ENCODE measurements at regions not wholly inside any gene's neighbourhood (a gene's known extent, or its start where the extent isn't known, plus 50 kb on each side); places are given as distances from the start of the nearest gene placed in this dataset.

DNA sequence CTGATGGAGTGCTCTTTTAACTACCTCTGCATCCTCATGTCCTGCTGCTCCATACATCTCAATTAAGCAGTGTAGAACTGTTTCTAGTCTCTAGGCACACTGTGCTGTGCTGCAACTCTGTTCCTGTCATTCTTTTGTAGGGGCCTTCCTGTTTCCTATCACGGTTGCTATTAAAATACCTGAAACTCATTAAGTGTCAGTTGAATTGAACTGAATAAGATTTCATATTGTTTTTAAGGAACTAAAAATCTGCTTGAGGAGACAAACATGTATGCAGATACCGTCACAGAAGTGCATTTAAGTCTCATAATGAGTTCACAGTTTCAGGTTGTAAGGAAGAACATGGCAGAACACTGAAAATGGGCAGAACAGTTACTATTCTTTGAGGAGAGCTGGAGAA lies 170.1 kb downstream of the LARP7 start:
- no peak overlapping the region for H3K4me3 ChIP-seq
- no peaks in the 10 kb centered on the region for H3K4me1 ChIP-seq
- DNase-seq (no peak), ATAC-seq (no peak)
- no peak overlapping the region for H3K27ac ChIP-seq
- TF ChIP-seq CTCF (IDR thresholded peaks at IDR 0.05), result no peak
- intact Hi-C loops (cut with DNase I), result no loop called here
- no peaks in the 10 kb centered on the region for H3K27me3 ChIP-seq
- no peaks in the 10 kb centered on the region for H3K36me3 ChIP-seq
- no peaks in the 10 kb centered on the region for H3K9me3 ChIP-seq

- no peak for TF ChIP-seq CTCF (IDR thresholded peaks at IDR 0.05)
- H3K27me3 ChIP-seq, result no peaks in the 10 kb centered on the region
- ATAC-seq (peak; percentile 51), DNase-seq (no peak)
- intact Hi-C loops (cut with DNase I), result no loop called here
- H3K36me3 ChIP-seq, result no peaks in the 10 kb centered on the region
- H3K27ac ChIP-seq, result no peak overlapping the region
- H3K9me3 ChIP-seq, result no peaks in the 10 kb centered on the region
- H3K4me3 ChIP-seq, result no peak overlapping the region
- H3K4me1 ChIP-seq, result no peaks in the 10 kb centered on the region
These were observed 171.1 kb downstream of the LARP7 start for GRCh38 chr4:112808001-112808400.

DNA sequence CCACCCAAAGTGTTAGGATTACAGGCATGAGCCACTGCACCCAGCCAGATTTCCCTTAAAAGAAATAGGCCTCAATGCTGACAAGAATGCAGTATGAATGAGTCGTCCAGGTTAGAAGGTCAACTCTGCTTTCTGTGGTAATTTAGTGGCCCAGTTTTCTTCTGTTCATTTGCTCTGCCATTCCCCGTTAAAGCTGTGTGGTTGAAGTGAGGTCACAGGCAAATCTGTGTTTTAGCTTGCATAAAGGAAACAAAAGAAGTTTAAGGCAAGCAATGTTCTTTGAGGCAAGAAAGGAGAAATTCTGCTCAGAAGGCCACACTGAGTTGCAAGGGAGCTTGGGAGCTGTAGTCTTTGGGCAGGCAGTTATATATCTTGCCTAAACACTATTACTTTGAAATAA lies 176.8 kb downstream of the LARP7 start:
- Histone ChIP-seq H3K4me3 (no peak overlapping the region), H3K9me3 (no peaks in the 10 kb centered on the region), H3K4me1 (no peaks in the 10 kb centered on the region), H3K27me3 (no peaks in the 10 kb centered on the region), H3K36me3 (no peaks in the 10 kb centered on the region), H3K27ac (no peak overlapping the region)
- ATAC-seq (no peak), DNase-seq (no peak)
- TF ChIP-seq CTCF (IDR thresholded peaks at IDR 0.05), result no peak
- intact Hi-C loops (cut with DNase I), result no loop called here

GRCh38 chr4:112817933-112818593 lies 181.1 kb downstream of the LARP7 start:
- Histone ChIP-seq H3K9me3 (no peaks in the 10 kb centered on the region), H3K36me3 (no peaks in the 10 kb centered on the region), H3K27me3 (peaks cover 4% of the 10 kb centered on the region), H3K27ac (no peak overlapping the region), H3K4me1 (no peaks in the 10 kb centered on the region), H3K4me3 (peak overlapping the region; percentile 50)
- DNase-seq, result peak; percentile 73
- ATAC-seq, result peak; percentile 95
- intact Hi-C loops (cut with DNase I), result no loop called here
- no peak for TF ChIP-seq CTCF (IDR thresholded peaks at IDR 0.05)

GRCh38 chr4:112818594-112818965 lies 181.6 kb downstream of the LARP7 start:
- H3K27me3 ChIP-seq, result peaks cover 4% of the 10 kb centered on the region
- TF ChIP-seq CTCF (IDR thresholded peaks at IDR 0.05), result no peak
- H3K4me1 ChIP-seq, result no peaks in the 10 kb centered on the region
- DNase-seq, result no peak
- intact Hi-C loops (cut with DNase I), result no loop called here
- no peaks in the 10 kb centered on the region for H3K36me3 ChIP-seq
- H3K9me3 ChIP-seq, result no peaks in the 10 kb centered on the region
- no peak for ATAC-seq
- no peak overlapping the region for H3K27ac ChIP-seq
- peak overlapping the region; percentile 50 for H3K4me3 ChIP-seq

GRCh38 chr4:112819729-112820128 lies 182.8 kb downstream of the LARP7 start:
- Histone ChIP-seq H3K4me3 (no peak overlapping the region), H3K9me3 (no peaks in the 10 kb centered on the region), H3K27ac (no peak overlapping the region), H3K36me3 (no peaks in the 10 kb centered on the region), H3K4me1 (no peaks in the 10 kb centered on the region), H3K27me3 (peaks cover 4% of the 10 kb centered on the region)
- no peak for DNase-seq
- no peak for TF ChIP-seq CTCF (IDR thresholded peaks at IDR 0.05)
- no peak for ATAC-seq
- intact Hi-C loops (cut with DNase I), result no loop called here

Data from upper lobe of right lung (tissue), 1 donor.